Right lobe of liver (tissue), 6 donors: ENCODE measurements at regions not wholly inside any gene's neighbourhood (a gene's known extent, or its start where the extent isn't known, plus 50 kb on each side); places are given as distances from the start of the nearest gene placed in this dataset.

Source experiments
- ATAC-seq, 4 donors: fragments of 200-7000 bp; cut with Tn5 transposase; one replicate each; pipeline ENCODE4 v1.9.1; 2020; ENCODE audit warnings: mild to moderate bottlenecking in 4 of 4, moderate library complexity in 4 of 4
- DNase-seq, 3 donors: peaks; one replicate each; pipeline ENCODE4 v3.0.0-alpha.2; 2020
- H3K27ac ChIP-seq, 3 donors: fragments of 200-600 bp; one replicate each; pipeline ENCODE4 v1.8.0; 2022
- H3K27me3 ChIP-seq, 2 donors: fragments of 200-600 bp; one replicate each; pipeline ENCODE4 v1.8.0; 2022
- H3K36me3 ChIP-seq, 4 donors: fragments of 200-600 bp; sonication (generic) in 1 of 4; one replicate each; pipeline versions ENCODE4 v1.5.1 to v1.8.0; 2017 to 2022; ENCODE audit warnings: control low read depth in 1 of 4
- H3K4me1 ChIP-seq, 4 donors: fragments of 200-600 bp; sonication (generic) in 1 of 4; one replicate each; pipeline versions ENCODE4 v1.5.1 to v1.8.0; 2017 to 2022; ENCODE audit warnings: control low read depth in 1 of 4
- H3K4me3 ChIP-seq, 3 donors: fragments of 200-600 bp; one replicate each; pipeline ENCODE4 v1.8.0; 2022
- H3K9me3 ChIP-seq, 4 donors: fragments of 200-600 bp; sonication (generic) in 1 of 4; one replicate each; pipeline versions ENCODE4 v1.5.1 to v1.8.0; 2017 to 2022; ENCODE audit warnings: control low read depth in 1 of 4
- CTCF ChIP-seq, 4 donors: fragments of 200-600 bp in 3 of 4; fragments of 450-650 bp in 1 of 4; IDR thresholded peaks; one replicate each; pipeline versions ENCODE4 v1.5.1 to v1.8.0; 2016 to 2022; ENCODE audit warnings: antibody characterized with exemption in 4 of 4, mild to moderate bottlenecking in 2 of 4
- POLR2A ChIP-seq: fragments of 450-650 bp; IDR thresholded peaks from one replicate; pipeline ENCODE4 v1.6.1; 2017; ENCODE audit warnings: antibody characterized with exemption, mild to moderate bottlenecking
- WGBS: methylation state at CpG from one replicate; pipeline ENCODE4 v1.1.6; 2018; ENCODE audit warnings: low coverage, low lambda C conversion rate; ENCODE audit not compliant: insufficient coverage; ENCODE audit errors: missing lambda C conversion rate; 5-methylcytosine and 5-hydroxymethylcytosine counted together
- intact Hi-C, 2 donors: fragments of 100-400 bp; cut with DNase I; formaldehyde crosslinking; loops; one replicate each; pipeline versions ENCODE4 v1.11.2 to v1.14.1; 2022
- donor health status: DM: no; HTN: yes; CAD: no.
- donor health status: DM: no; HTN: no; CAD: no.
- donor health status: DM: no; HTN: no; CAD: no.
- donor health status: DM: no; HTN: yes; CAD: no.
- donor health status: DM: no; HTN: yes; CAD: no.

GRCh38 chr9:12065686-12066085, 627.5 kb upstream of the TYRP1 start:
- H3K4me3 ChIP-seq = no peak overlapping the region
- no peak for TF ChIP-seq CTCF (IDR thresholded peaks at IDR 0.05)
- TF ChIP-seq POLR2A = no peak
- H3K4me1 ChIP-seq = no peaks in the 10 kb centered on the region
- no peaks in the 10 kb centered on the region for H3K9me3 ChIP-seq
- DNase-seq (no peak), ATAC-seq (no peak)
- no peak overlapping the region for H3K27ac ChIP-seq
- 43% methylated on average over 3 of the region's 3 CpGs for WGBS
- H3K36me3 ChIP-seq = no peaks in the 10 kb centered on the region
- no peaks in the 10 kb centered on the region for H3K27me3 ChIP-seq
- intact Hi-C loops = no loop called here

- Histone ChIP-seq H3K4me3 (no peak overlapping the region), H3K36me3 (no peaks in the 10 kb centered on the region), H3K4me1 (no peaks in the 10 kb centered on the region), H3K27me3 (no peaks in the 10 kb centered on the region), H3K9me3 (no peaks in the 10 kb centered on the region), H3K27ac (no peak overlapping the region)
- no peak for DNase-seq
- ATAC-seq = no peak
- TF ChIP-seq CTCF (IDR thresholded peaks at IDR 0.05) = no peak
- TF ChIP-seq POLR2A = no peak
- WGBS = 40% methylated on average over 2 of the region's 2 CpGs
- intact Hi-C loops = no loop called here
Observed at GRCh38 chr9:12066455-12067035, 626.6 kb upstream of the TYRP1 start.

- intact Hi-C loops = no loop called here
- 46% methylated on average over 4 of the region's 4 CpGs for WGBS
- H3K4me3 ChIP-seq = no peak overlapping the region
Observed at GRCh38 chr9:12069366-12069765, 623.8 kb upstream of the TYRP1 start.

GRCh38 chr9:12085399-12085798, 607.8 kb upstream of the TYRP1 start:
- Histone ChIP-seq H3K4me3 (no peak overlapping the region), H3K4me1 (no peaks in the 10 kb centered on the region), H3K27me3 (no peaks in the 10 kb centered on the region), H3K36me3 (no peaks in the 10 kb centered on the region), H3K9me3 (no peaks in the 10 kb centered on the region), H3K27ac (no peak overlapping the region)
- no peak for ATAC-seq
- TF ChIP-seq POLR2A (no peak), CTCF (IDR thresholded peaks at IDR 0.05) (no peak)
- intact Hi-C loops = no loop called here
- DNase-seq = no peak

More at GRCh38 chr9:12069366-12069765, 623.8 kb upstream of the TYRP1 start:
- Histone ChIP-seq H3K27me3 (no peaks in the 10 kb centered on the region), H3K9me3 (no peaks in the 10 kb centered on the region), H3K4me1 (no peaks in the 10 kb centered on the region), H3K36me3 (no peaks in the 10 kb centered on the region), H3K27ac (no peak overlapping the region)
- TF ChIP-seq POLR2A (no peak), CTCF (IDR thresholded peaks at IDR 0.05) (no peak)
- ATAC-seq (no peak), DNase-seq (no peak)
